Hepatocyte (in vitro differentiated cells): ENCODE measurements at regions not wholly inside any gene's neighbourhood (a gene's known extent, or its start where the extent isn't known, plus 50 kb on each side); places are given as distances from the start of the nearest gene placed in this dataset.

ENCODE experiments used
- EZH2 ChIP-seq: fragments of 200-600 bp; sonication (generic); IDR thresholded peaks from 2 replicates; pipeline ENCODE4 v1.6.1; 2016; ENCODE audit warnings: antibody characterized with exemption, mild to moderate bottlenecking, borderline replicate concordance
- TF ChIP-seq, protein P1 (sequence below): fragments of 200-600 bp; sonication (generic); IDR thresholded peaks from 2 replicates; pipeline ENCODE4 v1.5.1; 2016; ENCODE audit warnings: antibody characterized with exemption, mild to moderate bottlenecking; ENCODE audit not compliant: poor library complexity

- TF ChIP-seq, protein P1, sequence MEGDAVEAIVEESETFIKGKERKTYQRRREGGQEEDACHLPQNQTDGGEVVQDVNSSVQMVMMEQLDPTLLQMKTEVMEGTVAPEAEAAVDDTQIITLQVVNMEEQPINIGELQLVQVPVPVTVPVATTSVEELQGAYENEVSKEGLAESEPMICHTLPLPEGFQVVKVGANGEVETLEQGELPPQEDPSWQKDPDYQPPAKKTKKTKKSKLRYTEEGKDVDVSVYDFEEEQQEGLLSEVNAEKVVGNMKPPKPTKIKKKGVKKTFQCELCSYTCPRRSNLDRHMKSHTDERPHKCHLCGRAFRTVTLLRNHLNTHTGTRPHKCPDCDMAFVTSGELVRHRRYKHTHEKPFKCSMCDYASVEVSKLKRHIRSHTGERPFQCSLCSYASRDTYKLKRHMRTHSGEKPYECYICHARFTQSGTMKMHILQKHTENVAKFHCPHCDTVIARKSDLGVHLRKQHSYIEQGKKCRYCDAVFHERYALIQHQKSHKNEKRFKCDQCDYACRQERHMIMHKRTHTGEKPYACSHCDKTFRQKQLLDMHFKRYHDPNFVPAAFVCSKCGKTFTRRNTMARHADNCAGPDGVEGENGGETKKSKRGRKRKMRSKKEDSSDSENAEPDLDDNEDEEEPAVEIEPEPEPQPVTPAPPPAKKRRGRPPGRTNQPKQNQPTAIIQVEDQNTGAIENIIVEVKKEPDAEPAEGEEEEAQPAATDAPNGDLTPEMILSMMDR: no peak
- no peak for TF ChIP-seq EZH2
Measured at GRCh38 chr6:4360920-4361319, 225.5 kb upstream of the ECI2 start.
